GM21619 (cell line): ENCODE measurements at regions not wholly inside any gene's neighbourhood (a gene's known extent, or its start where the extent isn't known, plus 50 kb on each side); places are given as distances from the start of the nearest gene placed in this dataset.
"Not testable (repeated sequence)": the region's sequence is repeated elsewhere in the genome, so short reads cannot be mapped to it uniquely, and the experiment has no call there.

ENCODE experiments used
- ATAC-seq: cut with Tn5 transposase; IDR thresholded peaks from one replicate; pipeline ENCODE4 v1.9.1; 2021; ENCODE audit not compliant: unreplicated experiment

DNA sequence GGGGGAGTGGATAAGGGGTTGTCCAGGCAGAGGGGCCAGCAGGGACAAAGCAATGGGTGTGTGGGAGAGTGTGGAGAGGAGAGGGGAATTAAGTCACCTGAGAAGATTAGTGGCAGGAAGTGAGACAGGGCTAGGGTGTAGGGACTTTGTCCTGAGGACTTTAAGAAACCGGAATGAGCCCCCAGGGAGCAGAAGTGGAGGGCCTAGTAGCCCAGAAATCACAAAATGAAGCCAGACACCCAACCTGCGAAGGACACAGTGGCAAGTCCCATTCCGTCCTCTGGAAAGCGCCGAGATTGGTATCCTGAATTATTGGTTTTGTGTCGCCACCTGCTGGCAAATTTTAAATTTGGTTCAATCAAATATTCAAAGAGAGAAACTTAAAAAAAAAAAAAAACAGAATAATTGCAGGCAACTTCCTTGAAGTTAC lies 78.0 kb upstream of the SLC25A36 start:
- peak; percentile 67 for ATAC-seq

DNA sequence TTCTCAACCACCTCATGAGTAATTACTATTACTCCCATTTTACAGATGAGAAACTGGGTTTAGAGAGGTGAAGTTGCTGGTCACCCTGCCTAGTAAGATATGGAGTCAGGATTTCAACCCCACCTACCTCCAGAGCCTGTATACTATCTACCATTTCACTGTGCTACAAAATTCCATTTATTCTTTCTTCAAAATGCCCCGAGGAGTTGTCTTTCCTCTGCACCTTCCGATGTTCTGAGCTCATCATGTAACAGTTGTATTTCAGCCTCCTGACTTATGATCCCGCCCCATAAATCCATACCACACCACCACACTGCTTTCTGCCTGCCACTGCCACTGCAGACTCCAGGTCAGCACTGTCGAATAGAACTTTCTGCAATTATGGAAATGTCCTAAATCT lies 71.3 kb upstream of the SLC25A36 start:
- no peak for ATAC-seq

- no peak for ATAC-seq
Measured at GRCh38 chr3:140871022-140871421, 70.6 kb upstream of the SLC25A36 start.

DNA sequence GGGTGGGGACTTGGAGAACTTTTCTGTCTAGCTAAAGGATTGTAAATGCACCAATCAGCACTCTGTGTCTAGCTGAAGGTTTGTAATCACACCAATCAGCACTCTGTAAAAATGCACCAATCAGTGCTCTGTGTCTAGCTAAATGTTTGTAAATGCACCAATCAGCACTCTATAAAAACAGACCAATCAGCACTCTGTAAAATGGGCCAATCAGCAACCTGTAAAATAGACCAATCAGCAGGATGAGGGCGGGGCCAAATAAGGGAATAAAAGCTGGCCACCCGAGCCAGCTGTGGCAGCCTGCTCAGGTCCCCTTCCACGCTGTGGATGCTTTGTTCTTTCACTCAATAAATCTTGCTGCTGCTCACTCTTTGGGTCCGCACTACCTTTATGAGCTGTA lies 69.5 kb upstream of the SLC25A36 start:
- ATAC-seq, result not testable (repeated sequence)

- ATAC-seq, result no peak
Measured at GRCh38 chr3:140883428-140884040, 58.1 kb upstream of the SLC25A36 start.

- ATAC-seq, result not testable (repeated sequence)
Measured at GRCh38 chr3:140885697-140886096, 55.9 kb upstream of the SLC25A36 start.
